ENCODE measurements at regions not wholly inside any gene's neighbourhood (a gene's known extent, or its start where the extent isn't known, plus 50 kb on each side); places are given as distances from the start of the nearest gene placed in this dataset.
"Not testable (repeated sequence)": the region's sequence is repeated elsewhere in the genome, so short reads cannot be mapped to it uniquely, and the experiment has no call there.

DNA sequence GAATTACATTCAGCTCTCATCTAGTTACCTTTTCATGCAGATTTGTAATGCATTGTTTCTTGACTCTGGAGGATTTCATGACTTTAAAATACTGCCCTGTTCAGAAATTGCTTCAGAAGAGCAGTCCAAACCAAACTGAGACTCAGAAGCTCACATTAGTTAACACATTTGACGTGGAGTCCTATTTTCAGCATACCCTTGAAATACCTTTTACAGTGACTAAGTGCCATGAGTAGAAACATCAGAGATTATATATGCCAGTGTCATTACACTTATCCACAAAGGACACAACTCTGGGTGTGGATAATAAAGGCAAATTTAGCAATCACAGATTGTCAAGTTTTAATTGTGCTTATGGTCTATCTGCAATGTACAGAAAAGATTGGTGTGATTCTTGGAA lies 459.6 kb downstream of the FRK start (continued):
- TF ChIP-seq, protein P1, sequence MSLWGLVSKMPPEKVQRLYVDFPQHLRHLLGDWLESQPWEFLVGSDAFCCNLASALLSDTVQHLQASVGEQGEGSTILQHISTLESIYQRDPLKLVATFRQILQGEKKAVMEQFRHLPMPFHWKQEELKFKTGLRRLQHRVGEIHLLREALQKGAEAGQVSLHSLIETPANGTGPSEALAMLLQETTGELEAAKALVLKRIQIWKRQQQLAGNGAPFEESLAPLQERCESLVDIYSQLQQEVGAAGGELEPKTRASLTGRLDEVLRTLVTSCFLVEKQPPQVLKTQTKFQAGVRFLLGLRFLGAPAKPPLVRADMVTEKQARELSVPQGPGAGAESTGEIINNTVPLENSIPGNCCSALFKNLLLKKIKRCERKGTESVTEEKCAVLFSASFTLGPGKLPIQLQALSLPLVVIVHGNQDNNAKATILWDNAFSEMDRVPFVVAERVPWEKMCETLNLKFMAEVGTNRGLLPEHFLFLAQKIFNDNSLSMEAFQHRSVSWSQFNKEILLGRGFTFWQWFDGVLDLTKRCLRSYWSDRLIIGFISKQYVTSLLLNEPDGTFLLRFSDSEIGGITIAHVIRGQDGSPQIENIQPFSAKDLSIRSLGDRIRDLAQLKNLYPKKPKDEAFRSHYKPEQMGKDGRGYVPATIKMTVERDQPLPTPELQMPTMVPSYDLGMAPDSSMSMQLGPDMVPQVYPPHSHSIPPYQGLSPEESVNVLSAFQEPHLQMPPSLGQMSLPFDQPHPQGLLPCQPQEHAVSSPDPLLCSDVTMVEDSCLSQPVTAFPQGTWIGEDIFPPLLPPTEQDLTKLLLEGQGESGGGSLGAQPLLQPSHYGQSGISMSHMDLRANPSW (CRISPR knock-in tag; conservative IDR thresholded peaks at IDR 0.05; ENCODE audit: low read depth) = no peak
- TF ChIP-seq, protein P2, sequence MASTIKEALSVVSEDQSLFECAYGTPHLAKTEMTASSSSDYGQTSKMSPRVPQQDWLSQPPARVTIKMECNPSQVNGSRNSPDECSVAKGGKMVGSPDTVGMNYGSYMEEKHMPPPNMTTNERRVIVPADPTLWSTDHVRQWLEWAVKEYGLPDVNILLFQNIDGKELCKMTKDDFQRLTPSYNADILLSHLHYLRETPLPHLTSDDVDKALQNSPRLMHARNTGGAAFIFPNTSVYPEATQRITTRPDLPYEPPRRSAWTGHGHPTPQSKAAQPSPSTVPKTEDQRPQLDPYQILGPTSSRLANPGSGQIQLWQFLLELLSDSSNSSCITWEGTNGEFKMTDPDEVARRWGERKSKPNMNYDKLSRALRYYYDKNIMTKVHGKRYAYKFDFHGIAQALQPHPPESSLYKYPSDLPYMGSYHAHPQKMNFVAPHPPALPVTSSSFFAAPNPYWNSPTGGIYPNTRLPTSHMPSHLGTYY (CRISPR knock-in tag; IDR thresholded peaks at IDR 0.05) = no peak
- TF ChIP-seq SP1 (CRISPR knock-in tag; conservative IDR thresholded peaks at IDR 0.05) = no peak
- TF ChIP-seq, protein P3, sequence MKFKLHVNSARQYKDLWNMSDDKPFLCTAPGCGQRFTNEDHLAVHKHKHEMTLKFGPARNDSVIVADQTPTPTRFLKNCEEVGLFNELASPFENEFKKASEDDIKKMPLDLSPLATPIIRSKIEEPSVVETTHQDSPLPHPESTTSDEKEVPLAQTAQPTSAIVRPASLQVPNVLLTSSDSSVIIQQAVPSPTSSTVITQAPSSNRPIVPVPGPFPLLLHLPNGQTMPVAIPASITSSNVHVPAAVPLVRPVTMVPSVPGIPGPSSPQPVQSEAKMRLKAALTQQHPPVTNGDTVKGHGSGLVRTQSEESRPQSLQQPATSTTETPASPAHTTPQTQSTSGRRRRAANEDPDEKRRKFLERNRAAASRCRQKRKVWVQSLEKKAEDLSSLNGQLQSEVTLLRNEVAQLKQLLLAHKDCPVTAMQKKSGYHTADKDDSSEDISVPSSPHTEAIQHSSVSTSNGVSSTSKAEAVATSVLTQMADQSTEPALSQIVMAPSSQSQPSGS (CRISPR knock-in tag; IDR thresholded peaks at IDR 0.05; ENCODE audit: borderline replicate concordance, low read depth) = no peak
- TF ChIP-seq, protein P4, sequence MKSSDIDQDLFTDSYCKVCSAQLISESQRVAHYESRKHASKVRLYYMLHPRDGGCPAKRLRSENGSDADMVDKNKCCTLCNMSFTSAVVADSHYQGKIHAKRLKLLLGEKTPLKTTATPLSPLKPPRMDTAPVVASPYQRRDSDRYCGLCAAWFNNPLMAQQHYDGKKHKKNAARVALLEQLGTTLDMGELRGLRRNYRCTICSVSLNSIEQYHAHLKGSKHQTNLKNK (CRISPR knock-in tag; IDR thresholded peaks at IDR 0.05) = no peak
- no peak for TF ChIP-seq NR1H2 (CRISPR knock-in tag; IDR thresholded peaks at IDR 0.05)
- TF ChIP-seq EMX1 (CRISPR knock-in tag; IDR thresholded peaks at IDR 0.05) = no peak
- no peak for TF ChIP-seq NR2C2 (CRISPR knock-in tag; IDR thresholded peaks at IDR 0.05)
- TF ChIP-seq HMGA2 (CRISPR knock-in tag; IDR thresholded peaks at IDR 0.05) = no peak

DNA sequence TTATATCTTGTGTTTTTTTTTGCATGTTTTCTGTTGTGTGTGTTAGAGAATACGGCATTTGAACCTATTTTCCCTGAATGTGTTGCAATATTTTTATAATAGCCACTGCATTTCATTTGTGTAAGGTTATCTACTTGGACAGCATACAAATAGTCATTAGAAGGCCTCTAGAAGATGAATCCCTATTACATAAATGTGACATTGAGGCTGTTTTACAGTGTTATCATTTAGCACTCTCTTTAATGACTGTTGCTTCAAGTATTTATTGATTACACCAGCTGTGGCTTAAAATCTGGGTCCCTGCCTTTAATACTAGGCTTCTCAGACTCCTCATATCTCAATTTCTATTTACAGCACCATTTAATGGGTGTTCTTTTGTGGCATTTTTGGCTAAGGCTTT lies 465.8 kb downstream of the FRK start:
- no peaks in the 10 kb centered on the region for H3K27me3 Mint-ChIP-seq (ENCODE audit: low read depth)
- POLR2A ChIA-PET = no interaction called here
- no peak overlapping the region for H3K27ac Mint-ChIP-seq
- ATAC-seq (no peak), DNase-seq (ENCODE audit: low spot score) (no peak)
- peaks cover 5% of the 10 kb centered on the region for H3K9me3 Mint-ChIP-seq
- no peaks in the 10 kb centered on the region for H3K36me3 Mint-ChIP-seq
- CTCF ChIA-PET = no interaction called here
- TF ChIP-seq CREM (CRISPR knock-in tag; IDR thresholded peaks at IDR 0.05) = no peak
- TF ChIP-seq, protein P5, sequence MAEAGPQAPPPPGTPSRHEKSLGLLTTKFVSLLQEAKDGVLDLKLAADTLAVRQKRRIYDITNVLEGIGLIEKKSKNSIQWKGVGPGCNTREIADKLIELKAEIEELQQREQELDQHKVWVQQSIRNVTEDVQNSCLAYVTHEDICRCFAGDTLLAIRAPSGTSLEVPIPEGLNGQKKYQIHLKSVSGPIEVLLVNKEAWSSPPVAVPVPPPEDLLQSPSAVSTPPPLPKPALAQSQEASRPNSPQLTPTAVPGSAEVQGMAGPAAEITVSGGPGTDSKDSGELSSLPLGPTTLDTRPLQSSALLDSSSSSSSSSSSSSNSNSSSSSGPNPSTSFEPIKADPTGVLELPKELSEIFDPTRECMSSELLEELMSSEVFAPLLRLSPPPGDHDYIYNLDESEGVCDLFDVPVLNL (CRISPR knock-in tag; IDR thresholded peaks at IDR 0.05; ENCODE audit: borderline replicate concordance, low read depth) = no peak
- H3K4me3 Mint-ChIP-seq = no peak overlapping the region
- H3K4me1 Mint-ChIP-seq = no peaks in the 10 kb centered on the region

DNA sequence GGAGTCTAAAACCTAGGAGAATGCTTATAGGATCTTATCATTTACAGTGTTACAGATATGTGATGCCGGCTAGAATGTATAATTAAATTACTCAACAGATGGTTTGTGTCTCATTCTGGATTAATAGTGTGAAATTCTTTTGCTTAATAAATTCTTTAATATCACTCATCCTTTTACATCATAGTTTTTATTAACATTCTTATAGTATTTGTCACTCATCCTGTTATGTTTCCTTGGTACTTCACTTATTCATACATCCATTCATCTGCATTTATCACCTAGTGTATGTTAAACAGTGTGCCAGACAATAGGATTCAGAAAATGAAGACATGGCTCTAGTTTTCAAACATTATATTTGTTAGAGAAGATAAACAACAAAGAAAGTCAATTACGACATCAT lies 468.7 kb downstream of the FRK start:
- no peaks in the 10 kb centered on the region for H3K36me3 Mint-ChIP-seq
- H3K4me1 Mint-ChIP-seq = no peaks in the 10 kb centered on the region
- TF ChIP-seq SMAD4 (CRISPR knock-in tag; IDR thresholded peaks at IDR 0.05) = no peak
- TF ChIP-seq, protein P6, sequence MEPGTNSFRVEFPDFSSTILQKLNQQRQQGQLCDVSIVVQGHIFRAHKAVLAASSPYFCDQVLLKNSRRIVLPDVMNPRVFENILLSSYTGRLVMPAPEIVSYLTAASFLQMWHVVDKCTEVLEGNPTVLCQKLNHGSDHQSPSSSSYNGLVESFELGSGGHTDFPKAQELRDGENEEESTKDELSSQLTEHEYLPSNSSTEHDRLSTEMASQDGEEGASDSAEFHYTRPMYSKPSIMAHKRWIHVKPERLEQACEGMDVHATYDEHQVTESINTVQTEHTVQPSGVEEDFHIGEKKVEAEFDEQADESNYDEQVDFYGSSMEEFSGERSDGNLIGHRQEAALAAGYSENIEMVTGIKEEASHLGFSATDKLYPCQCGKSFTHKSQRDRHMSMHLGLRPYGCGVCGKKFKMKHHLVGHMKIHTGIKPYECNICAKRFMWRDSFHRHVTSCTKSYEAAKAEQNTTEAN (CRISPR knock-in tag; IDR thresholded peaks at IDR 0.05) = no peak
- CTCF ChIA-PET = no interaction called here
- H3K27ac Mint-ChIP-seq = no peak overlapping the region
- H3K27me3 Mint-ChIP-seq (ENCODE audit: low read depth) = no peaks in the 10 kb centered on the region
- ATAC-seq (no peak), DNase-seq (ENCODE audit: low spot score) (no peak)
- POLR2A ChIA-PET = no interaction called here
- no peak overlapping the region for H3K4me3 Mint-ChIP-seq
- peaks cover 5% of the 10 kb centered on the region for H3K9me3 Mint-ChIP-seq

DNA sequence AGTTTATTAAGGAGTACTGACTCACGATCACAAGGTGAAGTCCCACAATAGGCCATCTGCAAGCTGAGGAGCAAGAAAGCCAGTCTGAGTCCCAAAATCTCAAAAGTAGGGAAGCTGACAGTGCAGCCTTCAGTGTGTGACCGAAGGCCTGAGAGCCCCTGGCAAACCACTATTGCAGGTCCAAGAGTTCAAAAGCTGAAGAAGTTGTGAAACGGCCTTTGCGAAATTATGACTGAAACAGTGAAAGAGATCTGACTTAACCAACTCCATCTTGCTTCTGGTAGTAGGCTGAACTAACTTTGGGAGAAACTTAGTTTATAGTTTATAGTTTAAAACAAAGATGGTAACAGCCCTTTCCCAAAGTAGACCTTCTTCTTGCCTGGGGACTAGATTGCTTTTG lies 471.6 kb downstream of the FRK start:
- H3K4me3 Mint-ChIP-seq; H3K36me3 Mint-ChIP-seq; POLR2A ChIA-PET; H3K4me1 Mint-ChIP-seq; CTCF ChIA-PET; H3K27ac Mint-ChIP-seq; H3K9me3 Mint-ChIP-seq; DNase-seq (ENCODE audit: low spot score); H3K27me3 Mint-ChIP-seq (ENCODE audit: low read depth); ATAC-seq: not testable (repeated sequence)
